ENCODE measurements at regions not wholly inside any gene's neighbourhood (a gene's known extent, or its start where the extent isn't known, plus 50 kb on each side); places are given as distances from the start of the nearest gene placed in this dataset.

DNA sequence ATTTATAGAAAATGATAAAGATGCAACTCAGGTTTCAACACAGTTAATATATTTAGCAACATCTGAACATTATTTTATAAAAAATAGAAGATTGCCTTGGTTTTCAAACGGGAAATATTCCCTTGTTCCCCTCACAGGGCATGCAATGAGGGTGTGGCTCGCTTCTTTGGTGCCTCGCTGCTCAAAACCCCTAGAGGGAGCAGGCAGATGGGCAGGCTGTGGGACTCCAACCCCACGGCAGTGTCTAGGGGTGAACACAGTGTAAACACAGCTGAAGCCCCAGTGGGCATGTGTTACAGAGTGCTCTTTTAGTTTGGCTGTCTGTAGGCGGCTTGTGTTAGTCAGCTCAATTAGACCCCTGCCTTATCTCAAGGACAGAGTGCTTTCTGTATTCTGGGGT, 560.8 kb upstream of the IMPG1 start:
- TF ChIP-seq, protein P1, sequence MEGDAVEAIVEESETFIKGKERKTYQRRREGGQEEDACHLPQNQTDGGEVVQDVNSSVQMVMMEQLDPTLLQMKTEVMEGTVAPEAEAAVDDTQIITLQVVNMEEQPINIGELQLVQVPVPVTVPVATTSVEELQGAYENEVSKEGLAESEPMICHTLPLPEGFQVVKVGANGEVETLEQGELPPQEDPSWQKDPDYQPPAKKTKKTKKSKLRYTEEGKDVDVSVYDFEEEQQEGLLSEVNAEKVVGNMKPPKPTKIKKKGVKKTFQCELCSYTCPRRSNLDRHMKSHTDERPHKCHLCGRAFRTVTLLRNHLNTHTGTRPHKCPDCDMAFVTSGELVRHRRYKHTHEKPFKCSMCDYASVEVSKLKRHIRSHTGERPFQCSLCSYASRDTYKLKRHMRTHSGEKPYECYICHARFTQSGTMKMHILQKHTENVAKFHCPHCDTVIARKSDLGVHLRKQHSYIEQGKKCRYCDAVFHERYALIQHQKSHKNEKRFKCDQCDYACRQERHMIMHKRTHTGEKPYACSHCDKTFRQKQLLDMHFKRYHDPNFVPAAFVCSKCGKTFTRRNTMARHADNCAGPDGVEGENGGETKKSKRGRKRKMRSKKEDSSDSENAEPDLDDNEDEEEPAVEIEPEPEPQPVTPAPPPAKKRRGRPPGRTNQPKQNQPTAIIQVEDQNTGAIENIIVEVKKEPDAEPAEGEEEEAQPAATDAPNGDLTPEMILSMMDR (IDR thresholded peaks at IDR 0.05; ENCODE audit: borderline replicate concordance, extremely low read depth, low read length, poor library complexity, severe bottlenecking), result no peak
- no peak for TF ChIP-seq EZH2 (IDR thresholded peaks at IDR 0.05; ENCODE audit: borderline replicate concordance, low read depth, low read length, severe bottlenecking)

Measured in DND-41 (cell line).